GM18498 (cell line): ENCODE measurements at regions not wholly inside any gene's neighbourhood (a gene's known extent, or its start where the extent isn't known, plus 50 kb on each side); places are given as distances from the start of the nearest gene placed in this dataset.
"Not testable (repeated sequence)": the region's sequence is repeated elsewhere in the genome, so short reads cannot be mapped to it uniquely, and the experiment has no call there.

Experiments used
- ATAC-seq: cut with Tn5 transposase; IDR thresholded peaks from one replicate; pipeline ENCODE4 v1.9.1; 2021; ENCODE audit warnings: mild to moderate bottlenecking, moderate library complexity; ENCODE audit not compliant: unreplicated experiment

- no peak for ATAC-seq
Observed at GRCh38 chr20:55696520-55696919, 308.8 kb downstream of the CBLN4 start.

GRCh38 chr20:55693641-55694040 lies 311.7 kb downstream of the CBLN4 start:
- no peak for ATAC-seq

- ATAC-seq, result no peak
Observed at GRCh38 chr20:55685841-55686240, 319.5 kb downstream of the CBLN4 start.

DNA sequence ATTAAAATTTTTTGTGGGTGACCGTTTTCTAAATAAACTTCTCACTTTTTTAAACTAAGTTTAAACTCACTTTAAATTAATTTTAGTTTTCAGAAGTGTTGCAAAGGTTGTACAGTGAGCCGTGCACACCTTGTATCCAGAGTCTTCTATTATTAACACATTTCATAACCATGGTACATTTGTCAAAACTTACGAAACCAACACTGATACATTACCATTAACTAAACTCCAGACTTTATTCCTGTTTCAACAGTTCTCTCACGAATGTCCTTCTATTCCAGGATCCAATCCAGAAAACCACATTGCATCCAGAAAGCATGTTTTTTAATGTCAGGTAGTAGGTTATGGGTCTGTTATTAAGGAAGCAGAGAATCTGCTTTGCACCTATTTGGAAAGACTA lies 319.9 kb downstream of the CBLN4 start:
- no peak for ATAC-seq

DNA sequence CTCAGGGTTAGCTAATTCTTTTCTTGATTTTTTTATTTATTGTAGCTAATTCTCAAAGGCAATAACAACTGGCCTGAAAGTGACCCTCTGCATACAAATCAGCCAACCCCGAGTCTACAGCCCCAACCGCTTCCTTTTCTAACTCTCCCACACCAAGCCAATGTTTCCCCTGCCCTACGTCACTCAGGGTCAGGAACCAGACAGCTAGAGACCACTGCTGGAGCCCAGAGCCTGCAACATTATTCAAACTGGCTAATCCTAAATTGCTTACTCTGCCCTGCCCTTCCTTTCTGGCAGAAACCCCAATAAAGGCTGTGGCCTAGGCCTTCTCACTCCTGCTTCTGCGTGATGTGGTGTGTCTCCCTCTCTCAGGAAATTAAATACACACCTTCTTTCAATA lies 320.7 kb downstream of the CBLN4 start:
- ATAC-seq, result no peak

GRCh38 chr20:55678970-55679667 lies 326.2 kb downstream of the CBLN4 start:
- no peak for ATAC-seq

GRCh38 chr20:55678126-55678525 lies 327.2 kb downstream of the CBLN4 start:
- ATAC-seq, result no peak

DNA sequence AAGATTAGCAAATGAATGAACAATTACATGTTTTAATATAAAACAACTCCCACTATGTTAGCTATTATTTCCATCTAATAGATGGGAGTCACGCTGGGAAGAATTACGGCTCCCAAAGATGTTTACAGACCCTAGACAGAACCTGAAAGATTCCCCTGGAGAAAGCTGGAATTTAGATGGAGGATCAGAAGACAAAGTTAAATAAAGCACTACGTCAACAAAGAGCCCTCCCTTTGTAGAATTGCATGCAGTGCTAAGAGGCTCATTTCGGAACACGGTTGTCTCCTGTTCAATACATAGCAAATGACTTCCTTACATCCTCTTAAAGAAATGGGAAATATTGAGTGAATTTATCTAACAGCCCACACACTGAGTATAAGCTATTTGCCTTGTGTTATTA lies 328.3 kb downstream of the CBLN4 start:
- ATAC-seq, result no peak

DNA sequence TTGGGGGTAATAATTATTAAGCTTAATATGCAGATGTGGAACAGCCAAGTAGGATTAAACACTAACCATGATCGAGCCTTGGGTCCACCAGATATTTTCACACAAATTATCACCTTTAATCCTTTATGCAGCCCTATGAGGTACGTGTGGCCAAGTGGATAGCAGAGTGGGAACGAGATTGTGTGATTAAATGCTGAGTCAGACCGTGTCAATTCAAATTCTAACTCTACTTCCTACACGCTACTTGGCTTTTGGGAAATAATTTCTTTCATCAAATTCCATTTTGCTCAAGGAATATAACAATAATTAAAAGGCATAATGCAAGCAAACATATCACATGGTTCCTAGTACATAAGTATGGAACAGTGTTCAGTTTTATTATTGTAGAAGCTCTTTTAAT lies 329.2 kb downstream of the CBLN4 start:
- ATAC-seq, result no peak

DNA sequence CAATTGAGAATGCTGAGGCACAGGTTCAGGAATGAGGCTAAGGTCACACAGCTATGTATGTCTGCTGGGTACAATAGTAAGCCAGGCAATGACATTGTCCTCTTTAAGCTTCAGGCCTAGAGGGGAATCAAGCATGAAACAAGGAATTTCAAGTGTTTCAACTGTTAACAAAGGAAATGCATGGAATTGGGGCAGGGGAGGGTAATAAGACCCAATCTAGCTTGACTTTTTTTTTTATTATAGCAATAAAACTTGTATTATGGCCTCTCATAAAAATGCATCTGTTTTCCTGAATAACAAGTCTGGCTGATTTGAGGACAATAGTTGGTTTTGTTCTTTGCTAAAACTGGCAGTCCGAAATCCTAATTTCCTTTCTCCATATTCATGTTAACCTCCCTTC lies 336.7 kb downstream of the CBLN4 start:
- no peak for ATAC-seq

DNA sequence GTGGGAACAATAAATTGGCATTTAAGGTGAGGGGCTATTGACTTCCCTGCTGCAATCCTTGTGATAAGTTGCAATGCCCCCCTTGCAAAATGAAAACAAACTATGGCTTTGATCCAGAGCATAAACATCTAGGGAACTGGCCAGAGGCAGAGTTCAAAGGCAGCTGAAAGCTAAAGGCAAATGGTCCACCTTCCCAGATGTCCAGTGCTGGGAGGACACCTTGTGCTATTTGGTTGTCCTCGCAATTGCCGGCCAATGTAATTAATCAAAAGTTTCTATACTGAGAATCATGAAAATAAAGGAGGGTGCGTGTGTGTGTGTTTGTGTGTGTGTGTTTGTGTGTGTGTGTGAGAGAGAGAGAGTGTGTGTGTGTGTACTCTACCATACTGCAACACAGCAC lies 337.4 kb downstream of the CBLN4 start:
- no peak for ATAC-seq

DNA sequence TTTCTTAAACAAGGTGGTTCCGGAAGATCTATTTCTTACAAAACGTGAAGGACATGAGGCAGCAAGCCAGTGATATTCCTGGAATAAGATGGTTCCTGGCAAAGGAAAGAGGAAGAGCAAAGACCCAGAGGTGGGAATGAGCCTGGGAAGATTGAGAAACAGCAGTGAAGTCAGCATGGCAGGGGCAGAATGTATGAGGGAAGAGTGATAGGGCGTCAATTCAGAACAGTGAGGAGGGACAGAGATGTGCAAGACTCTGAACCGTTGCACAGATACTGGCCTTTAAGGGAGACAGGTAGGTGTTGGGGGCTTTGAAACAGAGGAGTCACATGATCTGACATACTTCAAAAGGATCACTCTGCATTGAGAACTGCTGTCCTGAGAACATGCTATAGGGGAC lies 338.3 kb downstream of the CBLN4 start:
- ATAC-seq, result no peak

DNA sequence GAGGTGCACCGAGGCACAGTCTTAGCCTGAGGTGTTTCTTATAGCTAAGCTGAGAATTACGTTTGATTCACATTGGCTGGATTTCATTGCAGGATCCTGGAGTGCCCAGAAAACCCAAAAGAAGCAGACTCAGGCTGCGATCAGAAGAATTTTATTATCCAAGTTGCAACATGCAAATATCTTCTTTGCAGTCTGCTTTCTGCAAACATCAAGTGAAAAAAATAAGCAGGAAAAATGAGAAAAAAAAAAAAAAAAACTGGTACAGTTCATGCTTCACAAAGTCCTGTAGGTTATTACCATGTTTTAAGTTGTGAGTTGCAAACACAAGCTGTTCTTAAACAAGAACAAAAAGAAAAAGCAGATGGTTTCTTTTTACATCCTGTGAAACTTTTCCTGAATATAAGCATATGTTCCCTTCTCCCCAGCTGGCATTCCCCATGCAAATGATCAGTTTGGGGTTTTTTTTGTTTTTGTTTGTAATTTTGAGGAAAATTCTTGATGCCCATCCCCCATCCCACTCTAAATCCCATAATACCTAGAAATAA lies 349.0 kb downstream of the CBLN4 start:
- ATAC-seq, result no peak

- ATAC-seq, result no peak
Observed at GRCh38 chr20:55650657-55651360, 354.5 kb downstream of the CBLN4 start.

DNA sequence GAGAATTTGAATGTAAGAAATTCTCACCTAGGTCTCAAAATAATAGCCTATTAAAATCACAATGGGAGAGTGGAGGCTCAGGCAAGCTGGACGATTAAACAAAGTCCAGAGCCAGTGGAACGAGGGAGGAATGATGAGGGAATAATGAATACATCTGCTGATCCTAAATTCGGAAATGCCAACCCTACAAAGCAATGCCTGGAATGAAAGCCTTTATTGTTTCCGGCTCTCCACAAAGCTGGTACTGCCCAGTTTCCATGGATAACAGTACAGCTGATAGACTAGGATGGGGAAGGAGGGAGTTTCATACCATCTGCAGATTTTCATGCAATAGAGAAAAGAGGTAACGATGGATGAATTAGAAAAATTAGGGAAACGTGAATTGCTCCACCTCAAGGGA lies 356.1 kb downstream of the CBLN4 start:
- ATAC-seq, result no peak

DNA sequence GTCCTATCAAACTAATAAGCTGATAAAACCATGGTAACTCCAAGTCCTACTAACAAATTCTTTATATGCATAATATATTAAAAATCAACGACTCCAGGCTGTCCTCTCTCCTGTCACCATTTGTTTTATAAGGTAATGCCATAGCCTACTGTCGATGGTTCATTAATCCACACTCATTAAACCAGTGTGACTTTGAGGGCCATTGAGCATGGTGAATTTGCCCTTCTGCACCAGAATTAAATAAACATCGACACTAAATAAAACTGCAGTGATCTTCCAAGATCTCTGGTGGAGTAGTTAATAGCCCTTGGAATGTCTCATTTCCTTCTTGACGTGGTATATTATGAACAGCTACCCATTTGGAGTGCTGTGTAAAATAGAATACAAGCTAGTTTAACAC lies 358.5 kb downstream of the CBLN4 start:
- no peak for ATAC-seq

- no peak for ATAC-seq
Observed at GRCh38 chr20:55641497-55641896, 363.8 kb downstream of the CBLN4 start.

- ATAC-seq, result no peak
Observed at GRCh38 chr20:55635870-55636269, 369.4 kb downstream of the CBLN4 start.

GRCh38 chr20:55632592-55632991 lies 372.7 kb downstream of the CBLN4 start:
- ATAC-seq, result no peak

DNA sequence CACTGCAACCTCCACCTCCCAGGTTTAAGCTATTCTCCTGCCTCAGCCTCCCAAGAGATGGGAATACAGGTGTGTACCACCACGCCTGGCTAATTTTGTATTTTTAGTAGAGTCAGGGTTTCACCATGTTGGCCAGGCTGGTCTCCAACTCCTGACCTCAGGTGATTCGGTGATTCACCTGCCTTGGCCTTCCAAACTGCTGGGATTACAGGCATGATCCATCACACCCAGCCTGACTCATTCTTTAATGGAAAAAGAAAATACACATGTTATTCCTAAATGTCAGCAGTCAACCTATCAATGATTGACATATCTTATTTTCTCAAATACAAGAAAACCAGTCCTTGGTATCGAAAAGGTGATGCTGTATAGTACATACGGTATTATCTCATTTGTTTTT lies 376.2 kb downstream of the CBLN4 start:
- not testable (repeated sequence) for ATAC-seq

DNA sequence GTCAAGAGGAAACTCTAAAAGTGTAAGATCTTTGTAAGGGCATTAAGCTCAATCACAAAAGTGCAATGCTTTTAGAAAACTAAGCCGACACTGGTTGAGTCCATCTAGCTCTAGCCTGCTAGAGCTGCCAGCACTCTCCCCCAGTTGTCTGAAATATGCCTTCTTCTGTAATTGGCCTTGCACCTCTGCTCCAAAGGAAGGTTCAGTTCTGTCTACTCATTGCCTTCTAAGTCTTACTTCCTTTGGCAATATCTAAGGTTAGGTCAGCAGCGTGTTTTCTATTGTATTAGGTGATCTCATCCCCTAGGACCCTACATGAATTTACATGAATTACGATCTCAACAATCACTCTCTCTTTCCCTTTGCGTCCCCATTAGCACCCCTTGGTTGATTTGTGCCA lies 378.6 kb downstream of the CBLN4 start:
- no peak for ATAC-seq

DNA sequence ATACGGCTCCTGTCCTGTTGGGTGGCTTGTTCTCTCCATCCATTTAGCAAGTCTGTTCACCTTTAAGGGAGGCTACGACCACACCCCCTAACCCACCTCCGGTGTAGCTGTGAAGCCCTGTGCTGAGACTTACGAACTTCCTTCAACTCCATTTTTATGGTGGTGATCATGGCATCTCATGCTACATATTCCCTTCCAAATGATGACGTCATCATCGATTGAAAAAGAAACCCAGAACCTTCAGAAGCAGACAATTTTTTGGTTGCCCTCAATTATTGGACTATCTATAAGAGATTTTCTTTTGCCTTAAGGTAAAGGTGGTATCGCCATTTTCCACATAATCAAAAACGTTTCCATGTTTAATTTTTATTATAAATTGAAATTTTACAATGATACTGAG lies 389.0 kb downstream of the CBLN4 start:
- no peak for ATAC-seq
